A673 (cell line): ENCODE measurements at regions not wholly inside any gene's neighbourhood (a gene's known extent, or its start where the extent isn't known, plus 50 kb on each side); places are given as distances from the start of the nearest gene placed in this dataset.
A peak's percentile ranks its signal among the peaks of the same experiment; 100 is the strongest.

Source experiments
- BruUV-seq: library from RNA; stranded (reverse); fragments of 400-500 nt; replicated peaks from 2 replicates; lab custom pipeline; 2021; lab: Mats Ljungman, UMichigan
- CTCF ChIA-PET: fragments of 300-600 bp; sonication (Branson Sonifier 250); formaldehyde crosslinking; loops from one replicate; lab custom pipeline; 2022; ENCODE audit warnings: antibody characterized with exemption; lab: Charles Lee
- POLR2A ChIA-PET: fragments of 300-600 bp; sonication (Branson Sonifier 250); formaldehyde crosslinking; loops from one replicate; lab custom pipeline; 2022; ENCODE audit warnings: antibody characterized with exemption; ENCODE audit not compliant: low non-redundant PET; lab: Charles Lee
- DNase-seq: peaks from one replicate; pipeline ENCODE4 v3.0.0-alpha.2; 2015; ENCODE audit warnings: low spot score
- H3K27ac ChIP-seq: fragments of 200-600 bp; sonication (generic); 2 replicates; pipeline ENCODE4 v1.5.1; 2016; ENCODE audit warnings: mixed run types, low read depth, mild to moderate bottlenecking, mixed read lengths, antibody characterized with exemption, low read length; ENCODE audit not compliant: poor library complexity, severe bottlenecking
- H3K27me3 ChIP-seq: fragments of 200-600 bp; sonication (generic); replicated peaks from 2 replicates; pipeline ENCODE4 v1.6.1; 2017; ENCODE audit warnings: mixed run types, low read depth, mild to moderate bottlenecking, mixed read lengths, antibody characterized with exemption, low read length; ENCODE audit not compliant: insufficient read depth, poor library complexity
- H3K36me3 ChIP-seq: fragments of 200-600 bp; sonication (generic); 2 replicates; pipeline ENCODE4 v1.6.1; 2016; ENCODE audit warnings: mixed run types, mild to moderate bottlenecking, mixed read lengths, antibody characterized with exemption, low read length; ENCODE audit not compliant: insufficient read depth, poor library complexity, severe bottlenecking
- H3K4me1 ChIP-seq: fragments of 200-600 bp; sonication (generic); 2 replicates; pipeline ENCODE4 v1.6.1; 2017; ENCODE audit warnings: mixed run types, mild to moderate bottlenecking, mixed read lengths, antibody characterized with exemption, low read length; ENCODE audit not compliant: insufficient read depth, poor library complexity, severe bottlenecking
- H3K4me3 ChIP-seq: fragments of 200-600 bp; sonication (generic); 2 replicates; pipeline ENCODE4 v1.5.1; 2016; ENCODE audit warnings: low read depth, mixed run types, mild to moderate bottlenecking, mixed read lengths, low read length; ENCODE audit not compliant: poor library complexity, severe bottlenecking
- H3K9me3 ChIP-seq: fragments of 200-600 bp; sonication (generic); 2 replicates; pipeline ENCODE4 v1.6.1; 2016; ENCODE audit warnings: mixed run types, low read depth, mild to moderate bottlenecking, mixed read lengths, antibody characterized with exemption, low read length; ENCODE audit not compliant: poor library complexity, severe bottlenecking
- CTCF ChIP-seq: fragments of 300-800, 200-600 bp; sonication (generic); conservative IDR thresholded peaks from 2 replicates; pipeline ENCODE4 v1.5.1; 2017; ENCODE audit warnings: low read depth, mild to moderate bottlenecking, antibody characterized with exemption, low read length, moderate library complexity, mixed read lengths
- EZH2 ChIP-seq: fragments of 200-600 bp; sonication (generic); IDR thresholded peaks from 2 replicates; pipeline ENCODE4 v1.6.1; 2017; ENCODE audit warnings: borderline replicate concordance, low read depth, mild to moderate bottlenecking, mixed read lengths, antibody characterized with exemption, low read length; ENCODE audit not compliant: poor library complexity, severe bottlenecking
- intact Hi-C: fragments of 100-400 bp; cut with micrococcal nuclease; formaldehyde crosslinking; loops from one replicate; pipeline ENCODE4 v1.10.0; 2022; ENCODE audit not compliant: unreplicated experiment

GRCh38 chr6:147042679-147043078, 161.5 kb upstream of the STXBP5 start:
- H3K4me1 ChIP-seq: no peaks in the 10 kb centered on the region
- CTCF ChIA-PET: no interaction called here

GRCh38 chr6:147043994-147044477, 160.2 kb upstream of the STXBP5 start:
- Histone ChIP-seq H3K9me3 (peaks cover 5% of the 10 kb centered on the region), H3K4me1 (no peaks in the 10 kb centered on the region), H3K4me3 (no peak overlapping the region), H3K27me3 (no peaks in the 10 kb centered on the region), H3K27ac (no peak overlapping the region), H3K36me3 (no peaks in the 10 kb centered on the region)
- ChIA-PET CTCF (no interaction called here), POLR2A (no interaction called here)
- intact Hi-C loops: no loop called here
- TF ChIP-seq CTCF (no peak), EZH2 (no peak)
- DNase-seq: no peak
- no TSS peak for BruUV-seq

More at GRCh38 chr6:147042679-147043078, 161.5 kb upstream of the STXBP5 start:
- peaks cover 5% of the 10 kb centered on the region for H3K9me3 ChIP-seq
- BruUV-seq: no TSS peak
- POLR2A ChIA-PET: no interaction called here
- DNase-seq: no peak
- H3K36me3 ChIP-seq: no peaks in the 10 kb centered on the region
- H3K27me3 ChIP-seq: no peaks in the 10 kb centered on the region
- intact Hi-C loops: no loop called here
- no peak overlapping the region for H3K27ac ChIP-seq
- H3K4me3 ChIP-seq: no peak overlapping the region
- TF ChIP-seq CTCF (no peak), EZH2 (no peak)

GRCh38 chr6:147046141-147046877, 157.9 kb upstream of the STXBP5 start:
- POLR2A ChIA-PET: no interaction called here
- no TSS peak for BruUV-seq
- CTCF ChIA-PET: no interaction called here

More at GRCh38 chr6:147046141-147046877, 157.9 kb upstream of the STXBP5 start:
- H3K4me3 ChIP-seq: no peak overlapping the region
- H3K9me3 ChIP-seq: peaks cover 5% of the 10 kb centered on the region
- intact Hi-C loops: no loop called here
- no peaks in the 10 kb centered on the region for H3K4me1 ChIP-seq
- no peaks in the 10 kb centered on the region for H3K27me3 ChIP-seq
- no peaks in the 10 kb centered on the region for H3K36me3 ChIP-seq
- H3K27ac ChIP-seq: no peak overlapping the region
- TF ChIP-seq EZH2 (no peak), CTCF (no peak)
- DNase-seq: peak; percentile 2
